Panc1 (cell line): ENCODE measurements at regions not wholly inside any gene's neighbourhood (a gene's known extent, or its start where the extent isn't known, plus 50 kb on each side); places are given as distances from the start of the nearest gene placed in this dataset.

ENCODE experiments used
- POLR2AphosphoS5 ChIP-seq: IDR thresholded peaks from 2 replicates; pipeline ENCODE4 v1.6.1; 2012; ENCODE audit warnings: mild to moderate bottlenecking, low read depth, low read length, moderate library complexity
- SIN3A ChIP-seq: IDR thresholded peaks from 2 replicates; pipeline ENCODE4 v1.6.1; 2012; ENCODE audit warnings: low read depth, mild to moderate bottlenecking, low read length, moderate library complexity, borderline replicate concordance; ENCODE audit not compliant: insufficient read depth
- TCF7L2 ChIP-seq: IDR thresholded peaks from 2 replicates; pipeline ENCODE4 v1.6.1; 2011; ENCODE audit warnings: mild to moderate bottlenecking, low read depth, low read length, inconsistent platforms
- TF ChIP-seq, protein P1 (sequence below), 2 experiments: IDR thresholded peaks; 2 replicates each; pipeline ENCODE4 v1.6.1; 2011 to 2012; ENCODE audit warnings: low read depth in 2 of 2, control low read depth in 1 of 2, low read length in 1 of 2, mild to moderate bottlenecking in 1 of 2, moderate library complexity in 1 of 2; ENCODE audit not compliant: insufficient read depth in 1 of 2
- TF ChIP-seq, protein P2 (sequence below): fragments of 450-650 bp; IDR thresholded peaks from 2 replicates; pipeline ENCODE4 v1.5.1; 2017; ENCODE audit warnings: mild to moderate bottlenecking

DNA sequence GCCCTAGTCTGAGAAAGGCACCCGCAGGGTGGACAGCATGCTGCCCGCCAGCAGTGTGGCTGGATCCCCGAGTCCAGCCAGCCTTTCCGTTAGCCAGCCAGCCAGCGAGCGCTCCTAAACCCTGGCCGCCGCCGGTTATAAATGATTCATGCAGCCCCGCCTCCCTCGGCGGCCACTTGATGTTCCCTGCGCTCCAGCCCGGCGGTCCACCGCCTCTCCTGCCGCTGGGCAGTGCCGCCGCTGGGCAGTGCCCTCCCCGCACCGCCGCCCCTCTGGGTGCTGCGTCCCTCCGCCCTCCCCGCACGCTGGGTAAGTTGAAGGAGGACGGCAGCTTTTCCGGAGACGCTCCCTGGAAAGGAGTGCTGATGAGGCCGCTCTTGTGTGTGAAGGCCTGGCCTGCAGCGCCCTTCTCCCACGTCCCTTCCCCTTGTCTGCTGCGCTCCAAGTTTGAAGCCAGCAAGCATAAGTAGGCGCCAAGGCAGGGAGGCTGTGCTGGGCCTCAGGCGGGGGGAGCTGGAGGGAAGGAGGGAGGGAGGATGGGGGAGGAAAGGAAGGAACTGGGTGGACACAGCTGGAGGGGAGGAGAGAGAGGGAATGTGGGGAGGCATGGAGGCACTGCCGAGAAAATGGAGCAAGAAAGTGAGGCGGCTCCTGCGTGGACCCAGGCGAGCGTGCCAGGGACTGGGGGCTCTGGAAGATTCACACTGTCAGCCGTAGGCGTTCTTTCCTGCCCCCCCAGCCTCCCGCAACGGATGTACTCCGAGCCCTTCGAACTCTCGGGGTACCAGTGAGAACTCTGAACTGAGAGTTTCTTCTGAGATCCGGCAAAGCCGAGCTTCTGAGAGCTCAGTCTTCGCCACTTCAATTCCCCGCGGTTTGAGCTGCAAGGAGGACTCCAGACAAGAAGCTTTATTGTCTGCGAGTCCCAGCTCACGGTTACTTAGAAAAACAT is 131.9 kb downstream of the GLI2 start:
- TF ChIP-seq, protein P1, sequence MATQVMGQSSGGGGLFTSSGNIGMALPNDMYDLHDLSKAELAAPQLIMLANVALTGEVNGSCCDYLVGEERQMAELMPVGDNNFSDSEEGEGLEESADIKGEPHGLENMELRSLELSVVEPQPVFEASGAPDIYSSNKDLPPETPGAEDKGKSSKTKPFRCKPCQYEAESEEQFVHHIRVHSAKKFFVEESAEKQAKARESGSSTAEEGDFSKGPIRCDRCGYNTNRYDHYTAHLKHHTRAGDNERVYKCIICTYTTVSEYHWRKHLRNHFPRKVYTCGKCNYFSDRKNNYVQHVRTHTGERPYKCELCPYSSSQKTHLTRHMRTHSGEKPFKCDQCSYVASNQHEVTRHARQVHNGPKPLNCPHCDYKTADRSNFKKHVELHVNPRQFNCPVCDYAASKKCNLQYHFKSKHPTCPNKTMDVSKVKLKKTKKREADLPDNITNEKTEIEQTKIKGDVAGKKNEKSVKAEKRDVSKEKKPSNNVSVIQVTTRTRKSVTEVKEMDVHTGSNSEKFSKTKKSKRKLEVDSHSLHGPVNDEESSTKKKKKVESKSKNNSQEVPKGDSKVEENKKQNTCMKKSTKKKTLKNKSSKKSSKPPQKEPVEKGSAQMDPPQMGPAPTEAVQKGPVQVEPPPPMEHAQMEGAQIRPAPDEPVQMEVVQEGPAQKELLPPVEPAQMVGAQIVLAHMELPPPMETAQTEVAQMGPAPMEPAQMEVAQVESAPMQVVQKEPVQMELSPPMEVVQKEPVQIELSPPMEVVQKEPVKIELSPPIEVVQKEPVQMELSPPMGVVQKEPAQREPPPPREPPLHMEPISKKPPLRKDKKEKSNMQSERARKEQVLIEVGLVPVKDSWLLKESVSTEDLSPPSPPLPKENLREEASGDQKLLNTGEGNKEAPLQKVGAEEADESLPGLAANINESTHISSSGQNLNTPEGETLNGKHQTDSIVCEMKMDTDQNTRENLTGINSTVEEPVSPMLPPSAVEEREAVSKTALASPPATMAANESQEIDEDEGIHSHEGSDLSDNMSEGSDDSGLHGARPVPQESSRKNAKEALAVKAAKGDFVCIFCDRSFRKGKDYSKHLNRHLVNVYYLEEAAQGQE (IDR thresholded peaks at IDR 0.05; ENCODE audit: insufficient read depth in 1 of 2, low read depth in 2 of 2, low read length in 1 of 2): no peak
- TF ChIP-seq, protein P2, sequence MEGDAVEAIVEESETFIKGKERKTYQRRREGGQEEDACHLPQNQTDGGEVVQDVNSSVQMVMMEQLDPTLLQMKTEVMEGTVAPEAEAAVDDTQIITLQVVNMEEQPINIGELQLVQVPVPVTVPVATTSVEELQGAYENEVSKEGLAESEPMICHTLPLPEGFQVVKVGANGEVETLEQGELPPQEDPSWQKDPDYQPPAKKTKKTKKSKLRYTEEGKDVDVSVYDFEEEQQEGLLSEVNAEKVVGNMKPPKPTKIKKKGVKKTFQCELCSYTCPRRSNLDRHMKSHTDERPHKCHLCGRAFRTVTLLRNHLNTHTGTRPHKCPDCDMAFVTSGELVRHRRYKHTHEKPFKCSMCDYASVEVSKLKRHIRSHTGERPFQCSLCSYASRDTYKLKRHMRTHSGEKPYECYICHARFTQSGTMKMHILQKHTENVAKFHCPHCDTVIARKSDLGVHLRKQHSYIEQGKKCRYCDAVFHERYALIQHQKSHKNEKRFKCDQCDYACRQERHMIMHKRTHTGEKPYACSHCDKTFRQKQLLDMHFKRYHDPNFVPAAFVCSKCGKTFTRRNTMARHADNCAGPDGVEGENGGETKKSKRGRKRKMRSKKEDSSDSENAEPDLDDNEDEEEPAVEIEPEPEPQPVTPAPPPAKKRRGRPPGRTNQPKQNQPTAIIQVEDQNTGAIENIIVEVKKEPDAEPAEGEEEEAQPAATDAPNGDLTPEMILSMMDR: no peak
- TF ChIP-seq POLR2AphosphoS5: no peak
- no peak for TF ChIP-seq SIN3A
- no peak for TF ChIP-seq TCF7L2
